ENCODE measurements at regions not wholly inside any gene's neighbourhood (a gene's known extent, or its start where the extent isn't known, plus 50 kb on each side); places are given as distances from the start of the nearest gene placed in this dataset.
"Not testable (repeated sequence)": the region's sequence is repeated elsewhere in the genome, so short reads cannot be mapped to it uniquely, and the experiment has no call there.

DNA sequence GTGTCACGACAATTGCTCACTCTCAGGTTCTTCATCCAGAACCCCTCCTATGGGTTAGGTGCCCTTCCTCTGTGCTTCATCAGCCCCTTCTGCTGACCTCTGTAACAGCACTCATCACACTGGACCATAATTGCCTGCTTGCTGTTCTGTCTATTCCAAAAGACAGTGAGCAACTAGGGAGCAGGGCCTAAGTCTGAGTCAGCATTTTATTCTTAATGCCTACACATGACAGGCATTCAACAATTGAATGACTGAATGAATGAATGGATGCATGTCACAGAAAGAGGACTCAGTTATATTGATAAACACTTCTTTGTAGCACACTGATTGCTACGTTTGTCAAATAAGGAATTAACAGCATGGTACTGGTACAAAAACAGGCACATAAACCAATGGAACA lies 317.0 kb downstream of the ZIC3 start:
- no peak for DNase-seq (ENCODE audit: low read depth in 2 of 2)

DNA sequence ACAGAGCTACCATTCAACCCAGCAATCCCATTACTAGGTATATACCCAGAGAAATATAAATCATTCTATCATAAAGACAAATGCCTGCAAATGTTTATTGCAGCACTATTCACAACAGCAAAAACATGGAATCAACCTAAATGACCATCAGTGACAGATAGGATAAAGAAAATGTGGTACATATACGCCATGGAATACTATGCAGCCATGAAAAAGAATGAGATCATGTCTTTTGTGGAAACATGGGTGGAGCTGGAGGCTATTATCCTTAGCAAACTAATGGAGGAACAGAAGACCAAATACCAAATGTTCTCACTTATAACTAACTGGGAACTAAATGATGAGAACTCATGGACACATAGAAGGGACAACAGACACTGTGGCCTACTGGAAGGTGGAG lies 318.9 kb downstream of the ZIC3 start:
- not testable (repeated sequence) for DNase-seq (ENCODE audit: low read depth in 2 of 2)

DNA sequence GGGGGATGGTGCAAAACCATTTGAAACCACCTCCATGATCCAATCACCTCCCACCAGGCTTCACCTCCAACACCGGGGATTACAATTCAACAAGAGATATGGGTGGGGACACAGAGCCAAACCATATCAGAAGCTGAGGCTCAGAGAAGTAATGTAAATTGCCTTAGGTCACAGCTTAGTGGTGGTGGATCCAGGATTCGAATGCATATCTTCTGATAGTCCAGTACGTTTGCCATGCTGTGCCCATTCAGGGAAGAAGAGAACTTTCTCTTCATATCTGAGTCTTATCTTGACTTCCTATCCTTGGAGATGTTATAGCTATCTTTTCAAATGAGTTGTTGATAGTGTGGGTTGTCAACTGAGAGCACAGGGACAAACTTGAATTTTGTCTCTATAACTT lies 325.5 kb downstream of the ZIC3 start:
- no peak for DNase-seq (ENCODE audit: low read depth in 2 of 2)

DNA sequence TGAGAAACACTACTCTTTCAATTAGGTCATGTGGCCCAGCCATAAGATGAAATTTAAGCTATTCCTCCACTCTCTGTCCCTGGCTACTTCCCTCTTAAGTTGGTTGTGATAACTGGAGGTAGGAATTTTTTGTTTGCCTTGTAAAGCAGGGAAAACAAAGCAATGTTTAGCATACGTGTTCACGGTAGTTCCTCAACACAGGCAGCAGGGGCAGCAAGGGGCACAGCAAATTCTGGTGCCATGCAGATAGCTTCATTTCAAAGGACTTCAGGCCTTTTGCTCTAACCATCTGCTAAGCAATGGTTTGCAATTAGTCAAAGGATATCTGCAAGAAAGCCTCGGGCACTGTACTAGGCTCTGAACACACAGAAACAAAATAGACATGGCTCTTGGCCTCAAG lies 330.2 kb downstream of the ZIC3 start:
- DNase-seq (ENCODE audit: low read depth in 2 of 2): no peak

DNA sequence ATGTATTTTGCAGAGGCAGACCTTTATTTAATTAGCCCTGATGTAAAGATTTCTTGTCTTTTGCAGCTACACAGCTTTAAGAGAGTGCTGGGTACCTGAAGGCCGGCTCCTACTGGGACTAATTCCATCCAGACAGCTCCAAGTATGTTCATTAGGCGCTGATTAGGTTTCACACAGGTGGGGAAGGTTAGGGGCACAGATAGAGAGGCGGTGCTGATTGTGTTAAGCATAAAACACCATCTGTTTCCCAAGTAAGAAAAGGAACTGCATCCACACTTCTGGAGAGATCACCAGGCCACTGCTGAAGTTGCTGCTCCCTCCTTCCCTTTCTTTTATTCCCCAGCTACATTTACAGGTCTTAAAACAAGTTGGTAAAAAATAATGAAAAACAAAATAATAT lies 349.5 kb downstream of the ZIC3 start:
- no peak for DNase-seq (ENCODE audit: low read depth in 2 of 2)

DNA sequence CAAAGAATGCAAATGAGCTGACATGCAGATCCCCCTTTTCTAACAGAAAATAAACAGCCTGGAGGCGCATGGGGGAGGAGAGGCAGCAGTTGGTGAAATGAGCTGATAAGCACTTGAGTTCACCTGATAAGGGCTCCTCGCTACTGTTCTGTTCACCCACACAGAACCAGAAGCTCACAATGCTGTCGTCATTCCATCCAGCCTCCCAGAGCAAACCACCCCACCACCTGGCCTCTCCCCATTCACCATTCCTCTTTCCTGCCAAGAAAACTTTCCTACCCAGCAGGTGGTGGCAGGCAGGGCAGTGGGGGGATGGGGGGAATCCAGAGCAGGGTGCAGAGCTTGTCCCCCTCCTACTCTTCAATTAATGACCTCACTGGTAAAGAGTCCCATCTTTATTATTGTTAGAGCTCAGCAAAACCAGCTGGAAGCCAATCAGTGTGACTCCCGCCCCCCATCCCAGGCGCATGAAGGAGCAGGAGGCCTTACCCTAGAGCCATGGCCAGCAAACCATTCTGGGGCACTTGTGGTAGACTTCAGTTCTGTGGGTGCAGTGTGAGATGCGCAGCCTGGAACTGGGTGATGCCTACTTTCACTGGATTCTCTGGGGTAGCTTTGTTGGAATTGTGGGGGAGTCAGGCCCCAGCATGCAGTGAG lies 350.3 kb downstream of the ZIC3 start:
- DNase-seq (ENCODE audit: low read depth in 2 of 2): no peak

DNA sequence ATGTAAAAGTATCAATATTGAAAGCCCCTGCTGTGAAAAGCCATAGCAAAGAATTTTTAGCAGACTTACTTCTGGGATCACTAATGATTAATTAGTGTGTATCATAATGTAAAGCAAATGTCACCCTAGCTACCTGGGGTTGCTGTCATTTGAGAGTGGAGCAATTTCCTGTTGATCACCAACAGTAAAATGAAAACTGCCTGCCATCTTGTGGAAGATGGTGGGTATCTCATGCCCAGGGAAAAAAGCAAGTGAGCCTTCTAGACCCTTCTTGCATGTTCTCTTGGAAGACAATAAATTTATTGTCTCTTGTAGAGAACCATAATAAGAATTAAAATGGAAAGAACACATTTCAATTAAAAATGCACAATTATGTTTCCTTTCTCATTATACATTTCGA lies 360.2 kb downstream of the ZIC3 start:
- no peak for DNase-seq (ENCODE audit: low read depth in 2 of 2)

DNA sequence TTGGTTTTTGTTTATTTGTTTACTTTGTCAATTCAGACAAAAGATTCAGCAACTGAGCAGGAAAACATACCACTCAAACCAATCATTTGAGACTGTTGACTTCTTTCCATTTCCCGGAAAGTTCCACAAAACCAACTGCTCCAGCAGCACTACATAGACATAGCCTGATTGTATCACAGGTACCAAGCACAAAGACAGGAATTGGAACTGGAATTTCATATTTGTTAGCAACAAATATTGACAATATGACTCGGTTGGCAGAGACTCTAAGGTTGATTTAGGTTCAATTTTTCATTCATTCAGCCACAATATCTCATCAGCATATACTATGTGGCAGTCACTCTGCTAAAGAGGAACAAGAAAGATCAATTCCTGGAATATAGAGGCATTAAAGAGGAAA lies 364.0 kb downstream of the ZIC3 start:
- DNase-seq (ENCODE audit: low read depth in 2 of 2): no peak

DNA sequence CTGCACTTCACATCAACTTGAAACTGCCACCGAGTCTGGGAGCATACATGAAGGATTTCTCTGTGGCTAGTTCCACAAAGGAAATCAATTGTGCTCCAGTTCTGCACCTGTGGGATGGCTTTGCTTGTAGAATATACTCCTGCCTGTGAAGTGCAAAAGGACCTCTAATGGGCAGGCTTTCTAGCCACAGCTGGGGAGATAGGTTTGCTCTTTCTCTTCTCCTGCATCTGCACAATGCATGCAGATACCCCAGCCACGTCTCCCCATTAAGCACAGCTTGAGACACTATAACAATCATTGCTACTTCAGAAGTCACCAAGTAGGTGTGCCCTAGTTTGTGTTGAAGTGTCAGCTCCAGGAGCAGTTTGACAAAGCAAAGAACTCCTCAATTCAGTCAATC lies 364.6 kb downstream of the ZIC3 start:
- no peak for DNase-seq (ENCODE audit: low read depth in 2 of 2)

DNA sequence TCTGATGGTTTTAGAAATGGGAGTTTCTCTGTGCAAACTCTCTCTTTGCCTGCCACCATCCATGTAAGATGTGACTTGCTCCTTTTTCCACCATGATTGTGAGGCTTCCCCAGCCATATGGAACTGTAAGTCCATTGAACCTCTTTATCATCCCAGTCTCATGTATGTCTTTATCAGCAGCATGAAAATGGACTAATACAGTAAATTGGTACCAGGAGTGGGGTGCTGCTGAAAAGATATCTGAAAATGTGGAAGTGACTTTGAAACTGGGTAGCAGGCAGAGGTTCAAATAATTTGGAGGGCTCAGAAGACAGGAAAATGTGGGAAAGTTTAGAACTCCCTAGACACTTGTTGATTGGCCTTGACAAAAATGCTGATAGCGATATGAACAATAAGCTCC lies 368.3 kb downstream of the ZIC3 start:
- not testable (repeated sequence) for DNase-seq (ENCODE audit: low read depth in 2 of 2)

DNA sequence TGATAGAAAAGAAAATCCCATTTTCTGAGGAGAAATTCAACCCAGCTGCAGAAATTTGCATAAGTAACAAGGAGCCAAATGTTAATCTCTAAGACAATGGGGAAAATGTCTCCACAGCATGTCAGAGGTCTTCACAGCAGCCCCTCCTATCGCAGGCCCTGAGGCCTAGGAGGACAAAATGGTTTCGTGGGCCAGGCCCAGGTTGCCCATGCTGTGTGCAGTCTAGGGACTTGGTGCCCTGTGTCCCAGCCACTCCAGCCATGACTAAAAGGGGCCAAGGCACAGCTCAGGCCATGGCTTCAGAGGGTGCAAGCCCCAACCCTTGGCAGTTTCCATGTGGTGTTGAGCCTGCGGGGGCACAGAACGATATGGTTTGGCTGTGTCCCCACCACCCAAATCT lies 369.0 kb downstream of the ZIC3 start:
- not testable (repeated sequence) for DNase-seq (ENCODE audit: low read depth in 2 of 2)

DNA sequence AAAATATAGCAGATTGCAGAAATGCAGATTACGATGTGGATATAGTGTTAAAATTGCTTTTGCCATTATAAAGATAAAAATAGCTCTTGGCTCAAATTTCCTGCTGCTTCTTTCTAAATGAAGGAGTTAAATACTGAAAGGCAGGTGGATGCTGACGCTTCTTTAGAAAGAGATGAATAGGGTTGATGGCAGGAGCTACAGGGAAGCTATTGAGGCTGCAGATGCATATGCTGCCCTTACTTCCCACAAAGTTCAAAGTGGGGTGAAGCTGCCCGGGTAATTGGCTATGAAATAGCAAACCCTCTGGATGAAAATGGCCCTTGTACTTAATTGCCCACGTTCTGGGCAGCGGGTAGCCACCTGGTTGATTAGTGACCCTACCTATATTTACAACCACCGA lies 379.5 kb downstream of the ZIC3 start:
- DNase-seq (ENCODE audit: low read depth in 2 of 2): no peak

DNA sequence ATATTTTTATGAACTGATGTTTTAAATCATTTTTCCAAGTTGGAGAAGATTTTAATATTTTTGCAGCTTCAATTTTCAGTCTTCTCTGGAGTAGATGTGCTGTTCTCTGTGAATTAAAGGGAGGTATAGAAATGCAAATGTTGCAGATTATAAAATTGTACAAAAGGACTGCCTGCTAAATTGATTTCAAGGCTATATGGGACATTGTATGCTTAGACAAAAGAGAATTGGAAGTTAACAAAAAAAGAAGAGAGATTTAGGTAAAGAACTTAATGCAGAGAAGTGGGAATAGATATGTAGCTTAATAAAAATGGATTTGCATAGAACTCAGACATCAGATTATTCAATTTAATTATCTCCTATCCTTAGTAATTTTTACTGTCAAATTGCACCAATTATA lies 403.3 kb downstream of the ZIC3 start:
- no peak for DNase-seq (ENCODE audit: low read depth in 2 of 2)

DNA sequence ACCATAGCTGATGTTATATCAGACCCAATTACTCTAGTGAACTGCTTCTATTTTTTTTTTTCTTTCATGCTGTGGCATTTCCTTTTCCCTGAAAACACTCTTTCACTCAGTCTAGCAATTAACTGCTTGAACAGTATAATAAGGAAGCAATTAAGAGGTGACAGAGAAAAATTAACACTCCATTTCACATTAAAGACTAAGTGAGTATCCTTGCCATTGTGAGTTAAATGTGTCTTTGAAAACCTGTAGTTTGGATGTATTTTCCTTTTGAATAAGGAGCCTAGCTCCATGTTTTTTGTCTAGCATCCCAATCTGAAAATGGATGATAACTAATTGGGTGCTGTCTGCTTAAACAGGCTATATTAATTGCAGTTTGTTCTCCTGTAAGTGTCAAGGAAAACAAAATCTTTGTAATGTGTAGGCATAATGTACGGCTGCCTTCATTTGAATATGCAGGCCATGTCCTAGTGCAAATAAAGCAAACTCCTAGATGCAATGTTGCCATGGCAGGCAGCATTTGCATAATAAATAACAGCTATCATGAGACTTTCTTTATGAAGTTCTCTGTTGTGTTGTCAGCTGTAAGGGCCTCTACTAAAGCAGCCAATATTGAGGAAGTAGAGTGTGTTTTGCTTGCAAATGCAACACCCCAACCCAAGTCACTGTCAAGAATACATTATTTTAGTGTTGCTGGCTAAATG lies 416.7 kb downstream of the ZIC3 start:
- DNase-seq (ENCODE audit: low read depth in 2 of 2): no peak

DNA sequence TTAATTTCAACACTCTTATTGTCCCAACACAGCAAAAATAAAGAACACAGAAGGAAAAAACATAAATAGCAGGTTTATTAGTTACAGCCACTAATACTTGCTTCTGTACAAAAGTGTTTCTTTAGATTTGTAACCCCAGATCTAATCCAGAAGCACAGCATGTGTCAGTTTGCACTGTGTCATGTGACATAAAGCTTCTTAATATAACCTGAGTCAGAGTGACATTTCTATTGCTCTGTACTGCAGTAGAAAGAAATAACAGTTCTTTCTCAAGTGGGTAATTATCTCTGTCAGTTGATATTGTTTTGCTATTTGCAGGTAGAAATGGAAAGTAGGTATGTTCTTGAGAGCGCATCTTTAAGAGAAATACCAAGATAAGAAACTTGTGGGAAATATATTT lies 422.5 kb downstream of the ZIC3 start:
- DNase-seq (ENCODE audit: low read depth in 2 of 2): no peak

DNA sequence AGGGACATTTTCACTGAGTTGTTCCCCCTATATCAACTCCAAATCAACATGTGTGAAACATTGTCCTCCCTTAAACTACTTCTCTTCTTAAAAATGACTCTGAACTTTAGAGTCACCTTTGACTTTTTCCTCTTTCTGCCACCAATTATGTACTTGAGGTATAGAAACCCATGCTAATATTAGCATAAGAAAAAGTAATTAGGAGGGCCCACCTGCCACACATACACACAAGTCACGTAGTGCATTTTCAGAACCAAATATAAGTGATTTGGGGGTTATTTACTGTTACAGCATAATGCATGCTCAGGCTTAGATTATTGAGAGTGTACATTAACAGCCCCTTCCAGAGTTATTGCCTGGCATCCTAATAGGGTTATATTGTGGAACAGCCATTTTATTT lies 432.7 kb downstream of the ZIC3 start:
- DNase-seq (ENCODE audit: low read depth in 2 of 2): no peak

DNA sequence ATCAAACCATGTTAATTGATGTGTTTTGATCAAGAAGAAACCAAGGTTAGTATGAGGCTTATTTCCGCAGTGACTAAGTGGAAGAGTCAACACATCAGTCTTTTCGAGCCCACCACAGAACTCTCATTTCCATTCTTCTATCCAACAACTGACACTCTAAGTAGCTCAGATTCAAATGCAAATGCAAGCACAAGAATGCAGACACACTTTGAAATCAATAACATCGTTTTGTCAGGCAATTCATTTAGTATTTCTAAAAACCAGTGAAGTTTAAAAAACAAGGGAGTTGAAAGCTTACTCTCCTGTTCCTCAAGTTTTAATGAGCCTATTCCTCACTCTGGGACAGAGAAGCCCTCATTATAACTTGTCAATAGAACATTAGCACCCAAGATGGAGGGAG lies 433.1 kb downstream of the ZIC3 start:
- DNase-seq (ENCODE audit: low read depth in 2 of 2): no peak

DNA sequence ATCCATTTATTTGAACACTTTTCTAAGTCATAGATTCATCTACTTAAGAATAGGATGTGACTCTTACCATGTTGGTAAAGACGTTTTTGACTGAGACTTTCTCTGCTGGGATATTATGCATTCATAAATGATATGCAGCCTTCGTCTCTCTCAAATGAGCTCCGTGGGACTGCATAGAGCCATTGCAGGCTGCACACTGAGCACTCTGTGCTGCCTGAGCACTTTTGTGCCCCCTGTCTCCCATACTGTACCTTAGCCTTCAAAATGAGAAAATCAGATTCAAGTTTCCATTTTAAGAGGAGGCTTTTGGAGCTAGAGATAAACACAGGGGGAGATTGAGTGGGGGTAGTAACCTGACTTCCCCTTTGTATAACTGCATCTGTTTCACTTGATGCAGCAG lies 433.6 kb downstream of the ZIC3 start:
- DNase-seq (ENCODE audit: low read depth in 2 of 2): no peak

DNA sequence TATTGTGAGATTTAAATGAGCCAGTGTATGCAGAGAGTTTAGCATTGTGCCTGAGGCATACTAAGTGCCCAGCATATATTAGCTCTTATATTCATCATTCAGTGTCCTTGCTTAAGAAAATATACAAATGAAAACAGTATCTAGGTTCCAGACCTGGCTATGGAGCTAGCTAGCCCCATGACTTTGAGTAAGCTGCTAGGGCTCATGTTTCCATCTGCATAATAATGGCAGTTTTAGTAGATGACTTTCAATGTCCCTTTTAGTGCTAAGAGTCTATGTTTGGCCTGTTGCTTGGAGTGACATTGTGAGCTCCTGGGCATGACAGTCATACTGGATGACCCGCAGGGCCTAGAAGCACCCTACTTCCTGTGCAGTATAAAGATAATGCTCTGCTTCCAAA lies 435.3 kb downstream of the ZIC3 start:
- no peak for DNase-seq (ENCODE audit: low read depth in 2 of 2)

DNA sequence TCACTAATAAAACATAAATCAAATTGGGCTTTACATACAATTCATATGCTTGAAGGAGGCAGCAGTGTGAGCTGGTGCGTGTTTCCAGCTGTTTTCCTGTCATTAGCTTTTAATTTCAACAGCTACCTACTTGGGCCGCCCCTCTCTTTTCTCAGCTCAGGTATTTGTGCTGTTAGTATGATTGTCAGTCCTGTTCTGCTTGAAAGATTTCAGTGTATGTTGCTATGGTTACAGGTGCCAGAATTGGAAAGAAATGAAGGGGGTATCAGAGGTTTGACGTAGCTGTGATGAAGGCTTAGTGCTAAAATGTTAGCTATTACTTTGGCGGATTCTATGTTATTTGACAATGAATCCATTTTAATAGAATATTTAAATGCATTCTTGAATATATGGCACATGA lies 440.3 kb downstream of the ZIC3 start:
- no peak for DNase-seq (ENCODE audit: low read depth in 2 of 2)

DNA sequence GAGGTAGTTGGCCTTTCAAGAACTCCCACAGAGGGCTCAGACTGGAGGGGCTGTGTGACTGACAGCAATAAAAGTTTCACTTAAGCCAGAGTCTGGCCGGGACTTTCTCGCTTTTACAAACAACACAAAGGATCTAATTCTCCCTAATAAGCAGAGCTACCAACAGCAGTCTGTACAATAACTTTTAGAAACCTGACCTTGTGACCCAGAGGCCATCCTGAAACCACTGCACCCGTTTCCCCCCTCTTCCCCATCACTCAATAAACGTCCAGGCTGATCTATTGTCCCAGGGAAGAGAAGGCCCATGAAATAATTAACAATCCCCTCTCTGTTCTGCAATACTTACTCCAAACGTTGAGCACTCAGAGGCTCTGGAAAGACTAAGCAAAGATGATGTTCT lies 442.4 kb downstream of the ZIC3 start:
- DNase-seq (ENCODE audit: low read depth in 2 of 2): no peak

DNA sequence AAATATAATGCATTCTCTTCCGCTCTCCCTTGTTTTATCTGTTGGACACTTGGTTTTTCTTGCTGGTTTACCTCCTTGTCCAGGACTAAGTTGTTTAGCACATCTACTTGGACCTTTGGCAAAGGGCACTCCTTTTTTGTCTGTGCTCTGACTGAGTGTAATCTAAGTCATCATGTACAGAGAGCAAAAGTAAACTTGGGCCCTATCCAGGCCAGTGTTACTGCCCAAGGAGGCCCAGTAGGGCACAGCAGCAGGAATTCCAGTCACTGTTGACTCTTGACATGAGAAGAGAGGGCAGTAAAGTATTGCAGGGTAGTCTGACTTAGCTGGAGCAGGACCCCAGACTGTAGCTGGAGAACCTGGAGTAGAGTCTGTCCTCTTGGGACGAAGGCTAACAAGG lies 445.5 kb downstream of the ZIC3 start:
- no peak for DNase-seq (ENCODE audit: low read depth in 2 of 2)

DNA sequence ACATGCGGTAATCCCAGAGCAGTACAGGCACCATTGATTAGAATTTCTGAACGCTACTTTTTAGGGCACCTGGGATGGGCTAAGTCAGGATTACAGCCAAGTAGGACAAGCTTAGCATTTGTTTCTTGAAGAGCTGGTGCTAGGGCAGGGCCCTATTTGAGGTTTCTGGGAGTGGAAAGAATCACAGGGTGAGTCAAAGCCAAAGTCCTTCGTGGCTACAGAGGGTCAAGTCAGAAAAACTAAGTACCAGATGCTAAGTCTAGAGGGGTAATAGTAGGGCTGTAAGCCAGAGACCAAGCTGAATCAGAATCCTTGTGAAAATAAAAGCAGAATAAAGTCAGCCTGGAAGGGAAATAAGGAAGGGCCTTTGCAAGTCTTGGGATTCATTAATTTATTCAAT lies 448.6 kb downstream of the ZIC3 start:
- DNase-seq (ENCODE audit: low read depth in 2 of 2): no peak

Measured in stimulated activated CD4-positive, alpha-beta T cell treated with anti-CD3 and anti-CD28 coated beads, Interleukin-12 subunit alpha, Interleukin-12 subunit beta, amount 100 ng/mL, for 24 hours (primary cell).